ENCODE measurements at regions not wholly inside any gene's neighbourhood (a gene's known extent, or its start where the extent isn't known, plus 50 kb on each side); places are given as distances from the start of the nearest gene placed in this dataset.

DNA sequence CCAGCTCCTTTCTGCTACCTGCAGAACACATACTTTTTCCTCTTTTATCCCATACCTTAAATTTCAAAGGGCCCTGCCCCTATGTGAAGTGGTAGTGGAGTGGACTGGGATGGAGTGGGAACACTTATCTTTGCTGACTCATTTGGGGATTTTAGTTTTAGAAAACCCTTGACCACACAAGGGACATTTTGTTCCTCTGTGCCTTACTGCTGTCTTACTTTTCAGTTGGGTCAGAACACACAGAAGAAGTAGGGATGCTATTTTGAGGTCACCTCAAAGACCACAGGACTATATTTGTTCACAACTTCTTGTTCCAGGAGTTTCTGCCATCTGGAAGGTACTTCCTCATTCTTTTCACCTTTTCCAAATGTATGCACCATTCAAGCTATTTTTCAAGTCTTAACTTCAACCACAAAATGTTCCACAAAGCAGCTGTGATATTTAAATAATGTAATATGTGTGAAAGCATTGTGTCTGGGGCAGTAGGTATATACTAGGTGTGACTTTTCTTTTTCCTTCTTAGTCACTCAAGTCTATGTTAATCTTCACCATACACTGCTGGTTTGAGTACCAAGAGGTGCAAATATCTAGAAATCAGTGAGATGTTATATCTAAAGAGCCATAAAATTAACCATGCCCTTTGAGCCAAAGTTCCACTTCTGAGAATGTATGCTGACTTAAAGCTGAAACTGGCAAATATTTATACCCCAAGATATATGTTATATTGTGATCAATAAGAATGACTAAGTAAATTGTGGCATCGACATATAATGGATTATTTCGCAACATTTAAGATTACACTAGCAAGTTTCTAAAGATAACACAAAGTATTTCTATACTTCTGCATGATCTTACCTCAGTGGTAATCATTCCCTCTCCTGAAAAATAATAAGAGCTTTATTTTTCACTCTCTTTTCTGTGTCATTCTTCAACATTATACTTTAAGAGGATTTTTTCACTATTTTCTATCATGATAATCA, 308.5 kb downstream of the MRPL39 start:
- Histone ChIP-seq H3K36me3 (no peaks in the 10 kb centered on the region), H3K27ac (no peak overlapping the region), H3K4me3 (no peak overlapping the region), H3K9me3 (no peaks in the 10 kb centered on the region), H3K27me3 (no peaks in the 10 kb centered on the region), H3K4me1 (no peaks in the 10 kb centered on the region)
- TF ChIP-seq CTCF (IDR thresholded peaks at IDR 0.05) = no peak
- TF ChIP-seq POLR2A (IDR thresholded peaks at IDR 0.05) = no peak
- no peak for TF ChIP-seq POLR2AphosphoS5 (IDR thresholded peaks at IDR 0.05)
- intact Hi-C loops (cut with DNase I; ENCODE audit: low total_unique reads) = no loop called here
- no peak for DNase-seq (ENCODE audit: low spot score in 2 of 2)

DNA sequence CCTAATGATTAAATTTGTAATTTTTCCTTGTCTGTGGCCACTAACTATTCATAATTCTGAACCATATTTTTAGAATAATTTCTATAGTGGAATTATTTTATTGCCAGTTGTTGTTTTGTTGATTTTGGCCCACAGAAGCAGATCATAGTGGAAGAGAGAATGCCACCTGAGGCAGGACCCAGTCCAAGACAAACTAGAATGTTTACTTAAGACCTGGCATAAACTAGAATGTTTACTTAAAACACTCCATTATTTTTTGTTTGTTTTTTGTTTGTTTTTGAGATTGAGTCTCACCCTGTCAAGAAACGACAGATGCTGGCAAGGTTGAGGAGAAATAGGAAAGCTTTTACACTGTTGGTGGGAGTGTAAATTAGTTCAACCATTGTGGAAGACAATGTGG, 310.2 kb downstream of the MRPL39 start:
- Histone ChIP-seq H3K36me3 (no peaks in the 10 kb centered on the region), H3K4me1 (no peaks in the 10 kb centered on the region), H3K9me3 (no peaks in the 10 kb centered on the region), H3K27me3 (no peaks in the 10 kb centered on the region), H3K4me3 (no peak overlapping the region), H3K27ac (no peak overlapping the region)
- DNase-seq (ENCODE audit: low spot score in 2 of 2) = no peak
- intact Hi-C loops (cut with DNase I; ENCODE audit: low total_unique reads) = no loop called here
- TF ChIP-seq POLR2A (IDR thresholded peaks at IDR 0.05) = no peak
- TF ChIP-seq CTCF (IDR thresholded peaks at IDR 0.05) = no peak
- no peak for TF ChIP-seq POLR2AphosphoS5 (IDR thresholded peaks at IDR 0.05)

DNA sequence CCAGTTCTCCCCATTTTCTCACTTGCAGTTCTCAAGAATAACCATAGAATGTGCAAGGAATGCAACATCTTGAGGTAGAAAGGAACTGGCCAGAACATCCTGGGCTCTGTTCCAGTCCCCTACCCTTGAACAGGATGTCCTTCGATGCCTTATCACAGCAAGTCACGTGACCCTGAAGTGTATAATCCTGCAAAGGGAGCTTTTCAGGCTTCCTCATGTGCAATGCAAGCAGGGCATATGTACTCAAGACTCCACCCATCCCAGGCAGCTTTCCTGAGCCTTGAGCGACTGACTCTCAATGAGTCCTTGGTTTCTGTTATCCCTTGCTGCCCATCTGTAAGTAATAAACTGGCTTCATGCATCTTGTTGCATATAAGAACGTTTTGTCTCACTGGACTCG, 311.0 kb downstream of the MRPL39 start:
- no peaks in the 10 kb centered on the region for H3K36me3 ChIP-seq
- no peak for DNase-seq (ENCODE audit: low spot score in 2 of 2)
- H3K4me3 ChIP-seq = no peak overlapping the region
- intact Hi-C loops (cut with DNase I; ENCODE audit: low total_unique reads) = no loop called here
- H3K27ac ChIP-seq = no peak overlapping the region
- no peaks in the 10 kb centered on the region for H3K27me3 ChIP-seq
- TF ChIP-seq CTCF (IDR thresholded peaks at IDR 0.05) (no peak), POLR2A (IDR thresholded peaks at IDR 0.05) (no peak), POLR2AphosphoS5 (IDR thresholded peaks at IDR 0.05) (no peak)
- no peaks in the 10 kb centered on the region for H3K9me3 ChIP-seq
- no peaks in the 10 kb centered on the region for H3K4me1 ChIP-seq

- no peaks in the 10 kb centered on the region for H3K27me3 ChIP-seq
- no peaks in the 10 kb centered on the region for H3K4me1 ChIP-seq
- no peaks in the 10 kb centered on the region for H3K36me3 ChIP-seq
- no peak for TF ChIP-seq CTCF (IDR thresholded peaks at IDR 0.05)
- no peak for TF ChIP-seq POLR2A (IDR thresholded peaks at IDR 0.05)
- TF ChIP-seq POLR2AphosphoS5 (IDR thresholded peaks at IDR 0.05) = no peak
- H3K27ac ChIP-seq = no peak overlapping the region
- no peak overlapping the region for H3K4me3 ChIP-seq
- H3K9me3 ChIP-seq = no peaks in the 10 kb centered on the region
- DNase-seq (ENCODE audit: low spot score in 2 of 2) = no peak
- intact Hi-C loops (cut with DNase I; ENCODE audit: low total_unique reads) = no loop called here
Measured at GRCh38 chr21:25292396-25292795, 314.9 kb downstream of the MRPL39 start.

DNA sequence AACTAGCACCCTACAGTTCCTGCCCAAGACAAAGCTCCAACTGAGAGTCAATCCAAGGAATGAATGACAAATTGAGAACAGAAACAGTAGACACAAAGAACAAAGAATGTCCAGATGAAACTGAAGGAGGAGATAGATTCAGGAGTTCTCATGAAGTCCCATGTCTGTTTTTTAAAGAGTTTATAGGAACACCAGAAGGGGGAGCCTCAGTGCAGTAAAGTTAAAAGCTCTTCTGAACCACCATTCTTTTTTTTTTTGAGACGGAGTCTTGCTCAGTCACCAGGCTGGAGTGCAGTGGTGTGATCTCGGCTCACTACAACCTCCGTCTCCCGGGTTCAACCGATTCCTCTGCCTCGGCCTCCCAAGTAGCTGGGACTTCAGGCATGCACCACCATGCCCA, 323.6 kb downstream of the MRPL39 start:
- Histone ChIP-seq H3K4me3 (no peak overlapping the region), H3K9me3 (no peaks in the 10 kb centered on the region), H3K36me3 (no peaks in the 10 kb centered on the region), H3K27ac (no peak overlapping the region), H3K4me1 (no peaks in the 10 kb centered on the region), H3K27me3 (no peaks in the 10 kb centered on the region)
- TF ChIP-seq POLR2AphosphoS5 (IDR thresholded peaks at IDR 0.05) = no peak
- no peak for TF ChIP-seq CTCF (IDR thresholded peaks at IDR 0.05)
- TF ChIP-seq POLR2A (IDR thresholded peaks at IDR 0.05) = no peak
- intact Hi-C loops (cut with DNase I; ENCODE audit: low total_unique reads) = no loop called here
- no peak for DNase-seq (ENCODE audit: low spot score in 2 of 2)
